ENCODE measurements at regions not wholly inside any gene's neighbourhood (a gene's known extent, or its start where the extent isn't known, plus 50 kb on each side); places are given as distances from the start of the nearest gene placed in this dataset.
"Not testable (repeated sequence)": the region's sequence is repeated elsewhere in the genome, so short reads cannot be mapped to it uniquely, and the experiment has no call there.

GRCh38 chr4:118587946-118588345, 97.2 kb upstream of the METTL14 start:
- no peak for DNase-seq (ENCODE audit: low read depth)

- DNase-seq (ENCODE audit: low read depth) = no peak
Measured at GRCh38 chr4:118589471-118590055, 95.6 kb upstream of the METTL14 start.

GRCh38 chr4:118591339-118592046, 93.7 kb upstream of the METTL14 start:
- DNase-seq (ENCODE audit: low read depth) = peak; percentile 94

- not testable (repeated sequence) for DNase-seq (ENCODE audit: low read depth)
Measured at GRCh38 chr4:118592289-118592688, 92.9 kb upstream of the METTL14 start.

GRCh38 chr4:118595883-118596282, 89.3 kb upstream of the METTL14 start:
- not testable (repeated sequence) for DNase-seq (ENCODE audit: low read depth)

- not testable (repeated sequence) for DNase-seq (ENCODE audit: low read depth)
Measured at GRCh38 chr4:118625097-118625496, 60.1 kb upstream of the METTL14 start.

- not testable (repeated sequence) for DNase-seq (ENCODE audit: low read depth)
Measured at GRCh38 chr4:118629697-118630096, 55.5 kb upstream of the METTL14 start.

GRCh38 chr4:118630897-118631296, 54.3 kb upstream of the METTL14 start:
- DNase-seq (ENCODE audit: low read depth) = not testable (repeated sequence)

GRCh38 chr4:118631321-118632050, 53.7 kb upstream of the METTL14 start:
- not testable (repeated sequence) for DNase-seq (ENCODE audit: low read depth)

GRCh38 chr4:118633476-118633875, 51.7 kb upstream of the METTL14 start:
- DNase-seq (ENCODE audit: low read depth) = not testable (repeated sequence)

- not testable (repeated sequence) for DNase-seq (ENCODE audit: low read depth)
Measured at GRCh38 chr4:118634126-118634875, 50.9 kb upstream of the METTL14 start.

All from stimulated activated CD4-positive, alpha-beta T cell treated with anti-CD3 and anti-CD28 coated beads, Interleukin-2, amount 100 ng/mL, for 4 hours (primary cell).